GM23248 (cell line): ENCODE measurements at regions not wholly inside any gene's neighbourhood (a gene's known extent, or its start where the extent isn't known, plus 50 kb on each side); places are given as distances from the start of the nearest gene placed in this dataset.

ENCODE experiments used
- DNase-seq: peaks from one replicate; pipeline ENCODE4 v3.0.0-alpha.2; 2015
- H2AFZ ChIP-seq: fragments of 200-600 bp; sonication (generic); 2 replicates; pipeline ENCODE4 v1.6.1; 2016; ENCODE audit warnings: antibody characterized with exemption
- H3F3A ChIP-seq: fragments of 200-600 bp; sonication (generic); 2 replicates; pipeline ENCODE4 v1.6.1; 2016; ENCODE audit warnings: mild to moderate bottlenecking, antibody characterized with exemption, mixed run types; ENCODE audit not compliant: insufficient read depth
- H3K27ac ChIP-seq: fragments of 200-600 bp; sonication (generic); 2 replicates; pipeline ENCODE4 v1.5.1; 2016; ENCODE audit warnings: mild to moderate bottlenecking
- H3K27me3 ChIP-seq: fragments of 200-600 bp; sonication (generic); replicated peaks from 2 replicates; pipeline ENCODE4 v1.6.1; 2016; ENCODE audit warnings: mild to moderate bottlenecking; ENCODE audit not compliant: insufficient read depth
- H3K36me3 ChIP-seq: fragments of 200-600 bp; sonication (generic); 2 replicates; pipeline ENCODE4 v1.6.1; 2016; ENCODE audit warnings: low read depth, mild to moderate bottlenecking
- H3K4me1 ChIP-seq: fragments of 200-600 bp; sonication (generic); 2 replicates; pipeline ENCODE4 v1.6.1; 2016; ENCODE audit warnings: mild to moderate bottlenecking; ENCODE audit not compliant: insufficient read depth
- H3K4me2 ChIP-seq: fragments of 200-600 bp; sonication (generic); one replicate; pipeline ENCODE4 v1.6.1; 2016; ENCODE audit warnings: mild to moderate bottlenecking; ENCODE audit not compliant: unreplicated experiment
- H3K4me3 ChIP-seq: fragments of 200-600 bp; sonication (generic); 2 replicates; pipeline ENCODE4 v1.5.1; 2016; ENCODE audit warnings: mild to moderate bottlenecking
- H3K79me2 ChIP-seq: fragments of 200-600 bp; sonication (generic); 2 replicates; pipeline ENCODE4 v1.6.1; 2016; ENCODE audit warnings: mild to moderate bottlenecking; ENCODE audit not compliant: insufficient read depth
- H3K9ac ChIP-seq: fragments of 200-600 bp; sonication (generic); 2 replicates; pipeline ENCODE4 v1.6.1; 2016; ENCODE audit warnings: mild to moderate bottlenecking
- H3K9me2 ChIP-seq: fragments of 200-600 bp; sonication (generic); 2 replicates; pipeline ENCODE4 v1.6.1; 2016; ENCODE audit warnings: mixed run types, mild to moderate bottlenecking, moderate library complexity; ENCODE audit not compliant: insufficient read depth
- H3K9me3 ChIP-seq: fragments of 200-600 bp; sonication (generic); one replicate; pipeline ENCODE4 v1.6.1; 2017; ENCODE audit warnings: low read depth
- H4K20me1 ChIP-seq: fragments of 200-600 bp; sonication (generic); 2 replicates; pipeline ENCODE4 v1.6.0; 2016; ENCODE audit not compliant: insufficient read depth
- EZH2 ChIP-seq: fragments of 200-600 bp; sonication (generic); IDR thresholded peaks from 2 replicates; pipeline ENCODE4 v1.6.1; 2018; ENCODE audit warnings: antibody characterized with exemption, mild to moderate bottlenecking; ENCODE audit not compliant: insufficient read depth, poor library complexity, severe bottlenecking
- EZH2phosphoT487 ChIP-seq: fragments of 200-600 bp; sonication (generic); IDR thresholded peaks from 2 replicates; pipeline ENCODE4 v1.6.1; 2018; ENCODE audit warnings: antibody characterized with exemption, moderate library complexity, mild to moderate bottlenecking, low read depth; ENCODE audit not compliant: insufficient read depth
- WGBS, 2 experiments: methylation state at CpG; one replicate each; pipeline ENCODE4 v1.1.6; 2015 to 2017; ENCODE audit warnings: low lambda C conversion rate in 2 of 2, low coverage in 1 of 2; ENCODE audit errors: missing lambda C conversion rate in 2 of 2; 5-methylcytosine and 5-hydroxymethylcytosine counted together
- in situ Hi-C: fragments of 300-500 bp; cut with MboI; formaldehyde crosslinking; loops from 2 replicates; pipeline ENCODE4 v1.15.0; 2020

- no peaks in the 10 kb centered on the region for H3F3A ChIP-seq
- H3K79me2 ChIP-seq: no peaks in the 10 kb centered on the region
- no peaks in the 10 kb centered on the region for H3K27me3 ChIP-seq
- no peaks in the 10 kb centered on the region for H3K9me2 ChIP-seq
- no peak overlapping the region for H3K4me3 ChIP-seq
- no peak overlapping the region for H3K4me2 ChIP-seq
- no peaks in the 10 kb centered on the region for H3K36me3 ChIP-seq
- no peak for TF ChIP-seq EZH2phosphoT487
- TF ChIP-seq EZH2: no peak
- no peaks in the 10 kb centered on the region for H3K4me1 ChIP-seq
- DNase-seq: no peak
- H4K20me1 ChIP-seq: no peaks in the 10 kb centered on the region
- no peaks in the 10 kb centered on the region for H3K9me3 ChIP-seq
- WGBS, 2 experiments: 23 to 40% methylated on average over 1 of the region's 1 CpG
- H3K9ac ChIP-seq: no peak overlapping the region
- in situ Hi-C loops: no loop called here
- H3K27ac ChIP-seq: no peak overlapping the region
- H2AFZ ChIP-seq: no peak overlapping the region
Measured at GRCh38 chr9:80892703-80893102, 796.6 kb downstream of the TLE1 start.

GRCh38 chr9:80890124-80890523 is 799.2 kb downstream of the TLE1 start:
- no peaks in the 10 kb centered on the region for H3K27me3 ChIP-seq
- H3K9ac ChIP-seq: no peak overlapping the region
- H3K27ac ChIP-seq: no peak overlapping the region
- H3K9me3 ChIP-seq: no peaks in the 10 kb centered on the region
- H3K9me2 ChIP-seq: no peaks in the 10 kb centered on the region
- no peaks in the 10 kb centered on the region for H4K20me1 ChIP-seq
- DNase-seq: no peak
- H3F3A ChIP-seq: no peaks in the 10 kb centered on the region
- in situ Hi-C loops: no loop called here
- H3K4me2 ChIP-seq: no peak overlapping the region
- H2AFZ ChIP-seq: no peak overlapping the region
- H3K4me3 ChIP-seq: no peak overlapping the region
- H3K36me3 ChIP-seq: no peaks in the 10 kb centered on the region
- no peaks in the 10 kb centered on the region for H3K79me2 ChIP-seq
- H3K4me1 ChIP-seq: no peaks in the 10 kb centered on the region
- no peak for TF ChIP-seq EZH2phosphoT487
- TF ChIP-seq EZH2: no peak

- H4K20me1 ChIP-seq: no peaks in the 10 kb centered on the region
- TF ChIP-seq EZH2 (no peak), EZH2phosphoT487 (no peak)
- no peaks in the 10 kb centered on the region for H3K4me1 ChIP-seq
- WGBS, 2 experiments: 26 to 31% methylated on average over 5 of the region's 5 CpGs
- no peaks in the 10 kb centered on the region for H3K36me3 ChIP-seq
- H2AFZ ChIP-seq: no peak overlapping the region
- no peak overlapping the region for H3K4me2 ChIP-seq
- no peak overlapping the region for H3K27ac ChIP-seq
- H3K79me2 ChIP-seq: no peaks in the 10 kb centered on the region
- DNase-seq: no peak
- H3F3A ChIP-seq: no peaks in the 10 kb centered on the region
- in situ Hi-C loops: no loop called here
- no peaks in the 10 kb centered on the region for H3K9me2 ChIP-seq
- no peaks in the 10 kb centered on the region for H3K9me3 ChIP-seq
- no peak overlapping the region for H3K4me3 ChIP-seq
- H3K27me3 ChIP-seq: 0 out of 2 replicates have a peak, but pooled peaks cover 4% of the 10 kb centered on the region
- no peak overlapping the region for H3K9ac ChIP-seq
Measured at GRCh38 chr9:80885894-80886293, 803.5 kb downstream of the TLE1 start.

- Histone ChIP-seq H3K27me3 (0 out of 2 replicates have a peak, but pooled peaks cover 4% of the 10 kb centered on the region), H3K36me3 (no peaks in the 10 kb centered on the region), H3K9me3 (no peaks in the 10 kb centered on the region), H3K4me2 (no peak overlapping the region), H3K4me1 (no peaks in the 10 kb centered on the region), H3K79me2 (no peaks in the 10 kb centered on the region), H3K4me3 (no peak overlapping the region), H2AFZ (no peak overlapping the region), H3K9ac (no peak overlapping the region), H3F3A (no peaks in the 10 kb centered on the region), H4K20me1 (no peaks in the 10 kb centered on the region), H3K27ac (no peak overlapping the region), H3K9me2 (no peaks in the 10 kb centered on the region)
- no peak for TF ChIP-seq EZH2
- TF ChIP-seq EZH2phosphoT487: no peak
- WGBS, 2 experiments: 19 to 22% methylated on average over 5 of the region's 5 CpGs
- in situ Hi-C loops: no loop called here
- no peak for DNase-seq
Measured at GRCh38 chr9:80883826-80884579, 805.3 kb downstream of the TLE1 start.

GRCh38 chr9:80883426-80883825 is 805.9 kb downstream of the TLE1 start:
- H3K27ac ChIP-seq: no peak overlapping the region
- H3K79me2 ChIP-seq: no peaks in the 10 kb centered on the region
- no peaks in the 10 kb centered on the region; the same call in 1 of the 2 replicates for H3K9me2 ChIP-seq
- no peaks in the 10 kb centered on the region for H3K4me1 ChIP-seq
- H3K9ac ChIP-seq: no peak overlapping the region
- TF ChIP-seq EZH2phosphoT487 (no peak), EZH2 (no peak)
- no peak overlapping the region for H2AFZ ChIP-seq
- no peaks in the 10 kb centered on the region for H3K9me3 ChIP-seq
- in situ Hi-C loops: no loop called here
- H4K20me1 ChIP-seq: no peaks in the 10 kb centered on the region
- no peak overlapping the region for H3K4me3 ChIP-seq
- DNase-seq: no peak
- no peaks in the 10 kb centered on the region for H3F3A ChIP-seq
- H3K36me3 ChIP-seq: no peaks in the 10 kb centered on the region
- H3K4me2 ChIP-seq: no peak overlapping the region
- 0 out of 2 replicates have a peak, but pooled peaks cover 4% of the 10 kb centered on the region for H3K27me3 ChIP-seq
- 37 to 40% methylated on average over 5 of the region's 5 CpGs for WGBS, 2 experiments
